ENCODE measurements at regions not wholly inside any gene's neighbourhood (a gene's known extent, or its start where the extent isn't known, plus 50 kb on each side); places are given as distances from the start of the nearest gene placed in this dataset.

- Histone ChIP-seq H4K20me1 (replicated peaks; ENCODE audit: insufficient read depth) (no peaks in the 10 kb centered on the region), H3K9me2 (ENCODE audit: insufficient read depth) (no peaks in the 10 kb centered on the region), H3F3A (replicated peaks; ENCODE audit: low read depth) (no peaks in the 10 kb centered on the region), H3K79me2 (replicated peaks; ENCODE audit: insufficient read depth) (no peaks in the 10 kb centered on the region), H3K4me1 (ENCODE audit: insufficient read depth) (no peaks in the 10 kb centered on the region), H3K27ac (ENCODE audit: low read depth) (no peak overlapping the region), H3K4me3 (no peak overlapping the region), H3K4me2 (no peak overlapping the region), H3K36me3 (ENCODE audit: insufficient read depth) (no peaks in the 10 kb centered on the region), H3K27me3 (ENCODE audit: insufficient read depth) (no peaks in the 10 kb centered on the region), H2AFZ (no peak overlapping the region)
- Mint-ChIP-seq H3K9me3 (no peaks in the 10 kb centered on the region), H3K4me3 (no peak overlapping the region), H3K4me1 (peaks cover 17% of the 10 kb centered on the region), H3K27ac (no peak overlapping the region), H3K36me3 (ENCODE audit: low read depth) (no peaks in the 10 kb centered on the region), H3K27me3 (ENCODE audit: insufficient read depth, low read depth, poor library complexity) (peaks cover 2% of the 10 kb centered on the region)
- DNase-seq (ENCODE audit: low spot score) (no peak), ATAC-seq (no peak)
- TF ChIP-seq EZH2 (IDR thresholded peaks at IDR 0.05; ENCODE audit: low read depth, unreplicated experiment) (no peak), EZH2phosphoT487 (IDR thresholded peaks at IDR 0.05; ENCODE audit: unreplicated experiment) (no peak), ETS1 (IDR thresholded peaks at IDR 0.05) (no peak), CTCF (conservative IDR thresholded peaks at IDR 0.05; ENCODE audit: low read depth in 2 of 2) (no peak), ZNF331 (CRISPR knock-in tag; IDR thresholded peaks at IDR 0.05; ENCODE audit: low read depth) (no peak), ZNF462 (CRISPR knock-in tag; IDR thresholded peaks at IDR 0.05) (no peak), JUNB (IDR thresholded peaks at IDR 0.05; ENCODE audit: unreplicated experiment) (no peak), POLR2AphosphoS5 (IDR thresholded peaks at IDR 0.05; ENCODE audit: low read depth) (no peak), REST (IDR thresholded peaks at IDR 0.05; ENCODE audit: unreplicated experiment) (no peak), STAT1 (IDR thresholded peaks at IDR 0.05; ENCODE audit: unreplicated experiment) (no peak), ZNF114 (CRISPR knock-in tag; IDR thresholded peaks at IDR 0.05) (no peak), CREB1 (CRISPR knock-in tag; IDR thresholded peaks at IDR 0.05; ENCODE audit: low read depth) (no peak), NANOG (IDR thresholded peaks at IDR 0.05; ENCODE audit: borderline replicate concordance) (no peak)
Measured at GRCh38 chr1:178639326-178639725, 85.7 kb upstream of the RALGPS2 start.
